ENCODE measurements at regions not wholly inside any gene's neighbourhood (a gene's known extent, or its start where the extent isn't known, plus 50 kb on each side); places are given as distances from the start of the nearest gene placed in this dataset.

DNA sequence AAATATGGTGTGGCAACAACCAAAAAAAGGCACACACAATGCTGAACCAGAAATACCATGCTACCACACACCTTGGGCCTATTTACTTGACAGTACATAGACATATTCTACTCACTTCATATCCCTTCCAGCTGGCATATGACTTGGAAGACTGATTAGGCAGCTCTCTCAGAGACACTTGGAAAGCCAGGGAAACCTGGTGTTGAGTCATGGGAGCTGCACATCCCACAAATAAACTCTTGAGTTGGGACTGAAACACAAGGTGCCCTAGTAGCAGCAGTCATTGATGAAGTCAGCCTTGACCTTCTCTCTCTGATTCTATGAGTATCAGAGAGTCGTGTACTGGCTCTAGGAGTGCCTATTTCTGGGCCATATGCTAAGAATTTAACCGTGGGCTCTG is 776.6 kb upstream of the LCORL start:
- no peak for TF ChIP-seq POLR2A (IDR thresholded peaks at IDR 0.05)
- TF ChIP-seq, protein P1, sequence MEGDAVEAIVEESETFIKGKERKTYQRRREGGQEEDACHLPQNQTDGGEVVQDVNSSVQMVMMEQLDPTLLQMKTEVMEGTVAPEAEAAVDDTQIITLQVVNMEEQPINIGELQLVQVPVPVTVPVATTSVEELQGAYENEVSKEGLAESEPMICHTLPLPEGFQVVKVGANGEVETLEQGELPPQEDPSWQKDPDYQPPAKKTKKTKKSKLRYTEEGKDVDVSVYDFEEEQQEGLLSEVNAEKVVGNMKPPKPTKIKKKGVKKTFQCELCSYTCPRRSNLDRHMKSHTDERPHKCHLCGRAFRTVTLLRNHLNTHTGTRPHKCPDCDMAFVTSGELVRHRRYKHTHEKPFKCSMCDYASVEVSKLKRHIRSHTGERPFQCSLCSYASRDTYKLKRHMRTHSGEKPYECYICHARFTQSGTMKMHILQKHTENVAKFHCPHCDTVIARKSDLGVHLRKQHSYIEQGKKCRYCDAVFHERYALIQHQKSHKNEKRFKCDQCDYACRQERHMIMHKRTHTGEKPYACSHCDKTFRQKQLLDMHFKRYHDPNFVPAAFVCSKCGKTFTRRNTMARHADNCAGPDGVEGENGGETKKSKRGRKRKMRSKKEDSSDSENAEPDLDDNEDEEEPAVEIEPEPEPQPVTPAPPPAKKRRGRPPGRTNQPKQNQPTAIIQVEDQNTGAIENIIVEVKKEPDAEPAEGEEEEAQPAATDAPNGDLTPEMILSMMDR (IDR thresholded peaks at IDR 0.05): no peak
- no peak for TF ChIP-seq EP300 (IDR thresholded peaks at IDR 0.05; ENCODE audit: low read depth)
- TF ChIP-seq POLR2AphosphoS5 (IDR thresholded peaks at IDR 0.05): no peak
- Histone ChIP-seq H3K4me3 (no peak overlapping the region), H3K9me3 (no peaks in the 10 kb centered on the region), H3K36me3 (no peaks in the 10 kb centered on the region), H3K27me3 (no peaks in the 10 kb centered on the region), H3K4me1 (no peaks in the 10 kb centered on the region), H3K27ac (no peak overlapping the region)
- intact Hi-C loops (cut with DNase I; ENCODE audit: low total_unique reads): no loop called here
- WGBS, 2 donors (ENCODE audit: low coverage in 1 of 2): 76% methylated on average over 2 of the region's 2 CpGs; no CpG with 5 or more reads in 1 of the 2 donors
- in situ Hi-C loops (cut with MboI; ENCODE audit: low pct_ligation_motif_present in 1 of 4, low pct_unique_long_range_greater_than_20kb in 1 of 4, low sequenced_read_pairs in 3 of 4): no loop called here
- no peak for DNase-seq

DNA sequence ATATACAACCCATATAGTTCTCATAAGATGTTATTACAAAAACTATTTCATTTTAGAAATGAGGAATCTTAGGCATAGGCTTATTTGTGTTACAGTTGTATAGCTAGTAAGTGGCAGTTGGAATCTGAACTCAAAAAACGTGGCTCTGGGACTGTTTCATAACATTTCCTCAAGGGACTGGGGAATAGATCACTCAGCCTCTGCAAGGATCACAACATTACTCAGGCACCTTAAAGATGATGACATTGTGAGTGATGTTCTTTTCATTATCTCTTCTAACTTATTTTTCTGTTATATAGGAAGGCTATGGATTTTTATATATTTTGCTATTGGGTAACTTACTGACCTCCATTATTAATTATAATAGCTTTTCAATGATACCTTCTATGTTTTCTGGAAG is 774.2 kb upstream of the LCORL start:
- intact Hi-C loops (cut with DNase I; ENCODE audit: low total_unique reads) (no loop called here), in situ Hi-C loops (cut with MboI; ENCODE audit: low pct_ligation_motif_present in 1 of 4, low pct_unique_long_range_greater_than_20kb in 1 of 4, low sequenced_read_pairs in 3 of 4) (no loop called here)
- no peaks in the 10 kb centered on the region for H3K4me1 ChIP-seq
- no peaks in the 10 kb centered on the region for H3K9me3 ChIP-seq
- DNase-seq: no peak
- no peaks in the 10 kb centered on the region for H3K36me3 ChIP-seq
- H3K4me3 ChIP-seq: no peak overlapping the region
- H3K27me3 ChIP-seq: no peaks in the 10 kb centered on the region
- no peak overlapping the region for H3K27ac ChIP-seq
- 46 to 56% methylated on average over 1 of the region's 1 CpG for WGBS, 2 donors (ENCODE audit: low coverage in 1 of 2)
- TF ChIP-seq EP300 (IDR thresholded peaks at IDR 0.05; ENCODE audit: low read depth) (no peak), POLR2AphosphoS5 (IDR thresholded peaks at IDR 0.05) (no peak), POLR2A (IDR thresholded peaks at IDR 0.05) (no peak)
- TF ChIP-seq, protein P1 (IDR thresholded peaks at IDR 0.05): no peak

DNA sequence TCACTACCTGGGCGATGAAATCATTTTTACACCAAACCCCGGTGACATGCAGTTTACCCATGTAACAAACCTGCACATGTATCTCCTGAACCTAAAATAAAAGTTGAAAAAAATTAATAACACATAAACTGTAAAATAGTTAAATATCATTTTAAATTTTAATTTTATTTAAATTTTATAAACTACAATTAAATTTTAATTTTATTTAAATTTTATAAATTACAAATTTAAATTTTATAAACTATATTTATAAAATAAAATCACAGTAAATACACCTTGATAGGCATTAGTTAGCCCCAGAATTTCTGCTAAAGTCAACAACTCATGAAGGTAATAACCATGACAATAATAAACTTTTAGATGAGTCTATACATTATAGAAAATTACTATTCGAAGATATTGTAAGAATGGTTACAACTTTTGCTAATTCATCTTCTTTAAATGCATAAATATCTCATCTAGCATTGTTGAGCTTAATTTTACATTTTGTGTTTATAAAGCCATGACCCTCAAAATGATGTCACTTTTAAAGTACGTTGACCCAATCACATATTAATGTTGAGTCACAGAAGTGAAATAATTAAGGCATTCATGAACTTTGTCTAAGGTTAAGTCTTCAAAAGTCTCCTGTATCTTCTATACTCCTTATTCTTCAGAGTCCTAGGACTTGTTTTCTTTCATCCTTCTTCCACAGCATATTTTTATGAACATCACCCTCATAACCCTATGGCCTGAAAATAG is 755.8 kb upstream of the LCORL start:
- DNase-seq: no peak
- Histone ChIP-seq H3K9me3 (peaks cover 0 to 4% of the 10 kb centered on the region in 2 donors), H3K27ac (no peak overlapping the region), H3K4me1 (no peaks in the 10 kb centered on the region), H3K36me3 (no peaks in the 10 kb centered on the region), H3K4me3 (no peak overlapping the region), H3K27me3 (no peaks in the 10 kb centered on the region)
- TF ChIP-seq EP300 (IDR thresholded peaks at IDR 0.05; ENCODE audit: low read depth): no peak
- TF ChIP-seq, protein P1 (IDR thresholded peaks at IDR 0.05): no peak
- no peak for TF ChIP-seq POLR2A (IDR thresholded peaks at IDR 0.05)
- no peak for TF ChIP-seq POLR2AphosphoS5 (IDR thresholded peaks at IDR 0.05)
- in situ Hi-C loops (cut with MboI; ENCODE audit: low pct_ligation_motif_present in 1 of 4, low pct_unique_long_range_greater_than_20kb in 1 of 4, low sequenced_read_pairs in 3 of 4) (no loop called here), intact Hi-C loops (cut with DNase I; ENCODE audit: low total_unique reads) (no loop called here)
- 57 to 64% methylated on average over 4 of the region's 4 CpGs for WGBS, 2 donors (ENCODE audit: low coverage in 1 of 2)

DNA sequence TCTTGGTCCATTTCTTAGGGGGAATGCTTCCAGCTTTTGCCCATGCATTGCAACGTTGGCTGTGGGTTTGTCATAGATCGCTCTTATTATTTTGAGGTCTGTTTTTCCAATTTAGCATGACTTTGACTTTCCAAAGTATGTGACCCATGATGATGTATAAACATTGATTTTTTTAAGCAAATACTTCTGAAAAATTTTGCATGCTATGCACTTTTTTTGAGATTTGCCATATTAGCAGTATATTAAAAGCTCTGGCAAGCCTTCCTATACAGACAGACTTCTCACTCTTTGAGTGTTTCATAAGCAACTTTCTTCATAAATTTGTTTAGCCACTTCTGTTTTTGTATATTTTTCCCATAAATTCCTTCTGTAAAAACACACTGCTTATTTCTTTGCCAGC is 746.4 kb upstream of the LCORL start:
- H3K9me3 ChIP-seq: no peaks in the 10 kb centered on the region
- TF ChIP-seq POLR2AphosphoS5 (IDR thresholded peaks at IDR 0.05) (no peak), EP300 (IDR thresholded peaks at IDR 0.05; ENCODE audit: low read depth) (no peak), POLR2A (IDR thresholded peaks at IDR 0.05) (no peak)
- TF ChIP-seq, protein P1 (IDR thresholded peaks at IDR 0.05): no peak
- intact Hi-C loops (cut with DNase I; ENCODE audit: low total_unique reads): no loop called here
- no peak overlapping the region for H3K27ac ChIP-seq
- H3K4me1 ChIP-seq: no peaks in the 10 kb centered on the region
- H3K36me3 ChIP-seq: no peaks in the 10 kb centered on the region
- no peaks in the 10 kb centered on the region for H3K27me3 ChIP-seq
- 82 to 91% methylated on average over 2 of the region's 2 CpGs for WGBS, 2 donors (ENCODE audit: low coverage in 1 of 2)
- H3K4me3 ChIP-seq: no peak overlapping the region
- in situ Hi-C loops (cut with MboI; ENCODE audit: low pct_ligation_motif_present in 1 of 4, low pct_unique_long_range_greater_than_20kb in 1 of 4, low sequenced_read_pairs in 3 of 4): no loop called here
- DNase-seq: no peak

Data from transverse colon (tissue), 4 donors.